Right ventricle myocardium inferior (tissue), 1 donor: ENCODE measurements at regions not wholly inside any gene's neighbourhood (a gene's known extent, or its start where the extent isn't known, plus 50 kb on each side); places are given as distances from the start of the nearest gene placed in this dataset.
"Not testable (repeated sequence)": the region's sequence is repeated elsewhere in the genome, so short reads cannot be mapped to it uniquely, and the experiment has no call there.

Experiments used
- ATAC-seq: fragments of 200-7000 bp; cut with Tn5 transposase; one replicate; pipeline ENCODE4 v1.9.1; 2020; ENCODE audit warnings: mild to moderate bottlenecking, moderate library complexity
- DNase-seq: peaks from one replicate; pipeline ENCODE4 v3.0.0; 2021; ENCODE audit errors: missing footprints
- intact Hi-C: fragments of 100-400 bp; cut with DNase I; formaldehyde crosslinking; loops from one replicate; pipeline ENCODE4 v1.11.0; 2022
- donor health status: DM: no; HTN: yes; CAD: no; lungs with severe emphysema.

DNA sequence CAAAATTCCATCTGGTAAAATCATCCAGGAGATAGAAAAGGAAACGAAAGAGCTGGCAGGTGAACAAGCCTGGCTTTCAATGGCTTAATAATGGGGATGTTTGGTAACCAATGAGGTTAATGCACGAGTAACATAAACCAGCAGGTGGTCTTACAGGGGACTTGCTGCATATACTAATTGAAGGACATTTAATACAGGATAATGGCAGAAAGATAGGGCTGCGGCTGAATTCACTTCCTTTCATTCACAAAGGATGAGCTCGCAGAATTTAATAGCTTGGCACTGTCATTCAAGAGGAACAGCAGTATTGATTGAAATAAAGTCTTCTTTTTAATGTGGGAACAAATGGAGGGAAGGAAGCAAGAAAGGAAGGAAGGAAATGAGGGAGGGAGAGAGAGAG lies 156.3 kb upstream of the RAI2 start:
- ATAC-seq (no peak), DNase-seq (no peak)
- intact Hi-C loops, result no loop called here

DNA sequence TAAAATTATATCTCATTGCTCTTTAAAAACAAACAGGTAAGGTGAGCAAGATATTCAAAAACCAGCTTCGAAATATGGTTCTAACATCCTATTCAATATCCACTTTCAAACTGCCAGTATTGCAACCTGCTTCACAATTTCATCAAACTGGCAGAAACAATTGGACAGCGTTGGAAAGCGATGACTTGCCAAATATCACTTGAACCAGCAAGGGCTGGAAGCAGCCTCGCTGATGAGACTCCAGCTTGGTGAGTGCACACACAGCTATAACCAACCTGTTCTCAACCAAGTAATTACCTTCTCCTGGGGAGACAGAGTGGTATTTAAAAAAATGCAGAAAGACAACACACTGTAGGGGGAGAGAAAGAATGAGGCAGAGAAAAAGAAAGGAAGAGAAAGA lies 155.8 kb upstream of the RAI2 start:
- ATAC-seq (no peak), DNase-seq (no peak)
- intact Hi-C loops, result no loop called here

DNA sequence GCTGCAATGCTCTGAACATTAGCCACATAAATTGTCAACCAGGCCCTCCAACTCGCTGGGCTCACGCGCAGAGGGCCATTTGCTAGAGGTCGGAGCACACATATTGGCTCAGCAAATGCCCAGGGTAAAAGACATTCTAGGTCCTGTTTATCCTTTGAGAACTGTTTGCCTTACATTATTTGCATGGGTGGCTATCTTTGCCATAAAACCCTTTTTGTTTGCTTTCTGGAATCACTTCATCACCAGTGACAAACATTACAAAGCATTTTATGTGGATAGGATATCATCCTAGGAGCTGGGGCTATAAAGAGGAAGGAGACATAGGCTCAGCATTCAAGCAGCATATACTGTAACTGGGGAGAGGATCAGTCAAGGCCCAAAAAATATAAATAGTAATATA lies 149.2 kb upstream of the RAI2 start:
- no peak for DNase-seq
- intact Hi-C loops, result no loop called here
- ATAC-seq, result no peak

DNA sequence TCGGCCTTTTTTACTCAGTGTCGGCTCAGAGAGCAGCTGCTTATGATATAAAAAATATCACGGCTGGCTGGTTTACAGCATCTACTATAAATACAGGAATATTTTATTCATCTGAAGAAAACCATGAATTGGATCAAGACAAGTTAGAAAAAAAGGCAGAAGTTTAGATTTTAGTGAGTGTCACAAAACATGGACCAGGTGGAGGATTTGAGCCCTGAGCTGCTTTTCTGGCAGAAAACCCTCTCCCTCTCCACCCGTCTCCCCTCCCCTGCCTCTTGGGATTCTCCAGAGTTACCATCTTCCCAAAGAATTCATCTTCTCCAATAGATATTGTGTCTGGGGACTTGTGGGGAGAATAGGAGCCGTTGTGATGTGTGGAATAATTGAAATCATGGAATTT lies 142.8 kb upstream of the RAI2 start:
- intact Hi-C loops, result no loop called here
- ATAC-seq (no peak), DNase-seq (no peak)

DNA sequence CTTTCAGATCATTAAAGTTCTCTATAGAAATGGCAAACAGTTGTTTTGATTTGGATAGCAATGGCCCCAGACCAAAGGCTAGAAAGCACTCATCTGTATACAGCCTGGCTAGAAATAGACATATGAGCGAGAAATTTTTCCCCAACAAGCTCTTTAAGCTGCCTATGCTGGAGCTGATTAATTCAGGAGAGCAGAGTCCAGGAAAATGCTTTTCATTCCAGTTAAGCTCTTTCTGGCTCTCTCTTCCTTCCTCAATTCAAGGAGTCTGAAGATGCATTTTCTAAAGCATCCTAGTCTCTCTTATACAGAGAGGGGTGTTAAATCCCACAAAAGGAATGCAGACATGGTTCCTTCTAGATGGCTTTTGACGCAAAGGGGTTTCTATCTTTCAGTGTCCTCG lies 141.7 kb upstream of the RAI2 start:
- intact Hi-C loops, result no loop called here
- ATAC-seq (no peak), DNase-seq (no peak)

DNA sequence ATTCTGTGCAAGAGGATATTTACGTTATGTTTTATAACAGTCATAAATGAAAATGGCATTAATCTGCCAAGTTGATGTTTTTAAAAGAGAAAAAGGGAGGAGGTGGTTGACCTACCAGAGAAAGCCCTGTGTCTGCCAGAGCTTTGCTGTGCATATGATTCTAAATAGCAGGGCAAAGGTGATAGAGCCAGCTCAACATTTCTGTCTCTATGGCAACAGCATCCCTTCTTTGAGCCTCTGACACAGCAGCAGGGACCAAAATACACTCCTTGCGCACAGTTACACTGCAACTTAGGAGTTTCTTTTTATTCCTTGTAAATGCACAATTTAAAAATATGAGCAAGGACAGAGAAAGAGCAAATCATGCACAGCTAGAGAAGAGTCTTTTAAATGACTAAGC lies 133.3 kb upstream of the RAI2 start:
- no peak for DNase-seq
- ATAC-seq, result no peak
- intact Hi-C loops, result no loop called here

DNA sequence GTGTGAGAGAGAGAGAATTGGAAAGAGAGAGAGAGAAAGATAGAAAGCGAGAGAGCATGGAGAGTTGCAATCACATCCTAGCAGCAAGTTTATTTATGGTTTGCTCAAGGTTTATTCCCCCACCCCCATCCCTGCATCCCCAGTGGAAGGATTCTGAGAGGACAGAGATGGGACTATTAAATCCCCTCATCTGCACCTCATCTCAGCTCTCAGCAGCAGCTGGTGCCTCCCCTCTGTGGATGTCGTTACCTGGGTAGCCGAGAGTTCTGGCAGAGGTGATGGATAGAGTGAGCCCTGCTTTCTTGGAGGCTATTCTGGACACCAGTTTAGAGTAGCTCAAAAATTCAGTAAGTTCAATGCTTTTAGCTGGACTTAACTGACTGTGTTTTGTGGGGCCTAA lies 132.0 kb upstream of the RAI2 start:
- intact Hi-C loops, result no loop called here
- no peak for ATAC-seq
- no peak for DNase-seq

DNA sequence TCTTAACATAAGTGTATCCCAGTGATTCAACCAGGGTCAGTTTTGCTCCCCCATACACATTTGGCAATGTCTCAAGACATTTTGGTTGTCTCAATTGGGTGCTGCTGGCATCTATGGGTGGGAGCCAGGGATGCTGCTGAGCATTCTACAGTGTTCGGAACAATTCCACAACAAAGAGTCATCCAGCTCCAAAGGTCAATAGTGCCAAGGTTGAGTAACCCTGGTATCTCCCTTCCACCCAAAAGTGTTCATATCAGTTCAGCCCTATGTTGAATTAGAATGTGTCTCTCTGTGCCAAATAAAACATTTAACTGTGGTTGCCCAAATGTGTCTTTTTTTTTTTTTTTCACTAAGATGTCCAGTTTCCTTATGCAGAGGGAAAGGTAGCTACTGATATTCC lies 129.4 kb upstream of the RAI2 start:
- DNase-seq, result no peak
- ATAC-seq, result no peak
- intact Hi-C loops, result no loop called here

DNA sequence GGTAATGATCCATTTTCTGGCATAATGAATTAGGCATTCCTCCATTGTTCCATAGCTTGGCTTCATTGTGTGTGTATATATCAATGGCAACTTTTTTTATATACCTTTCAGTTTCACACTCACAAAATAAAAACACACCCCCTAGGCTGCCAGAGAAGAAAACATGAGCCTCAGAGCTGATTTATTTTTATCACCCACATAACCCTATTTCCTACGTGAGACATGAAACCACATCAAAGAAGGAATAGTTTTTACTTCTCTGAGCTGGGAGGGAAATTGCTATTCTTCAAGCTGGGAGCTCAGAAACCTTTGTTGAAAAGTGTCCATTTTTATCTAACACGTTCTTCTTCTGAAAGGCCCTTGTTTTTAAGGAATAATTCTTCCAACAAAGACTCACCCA lies 126.7 kb upstream of the RAI2 start:
- ATAC-seq (no peak), DNase-seq (no peak)
- intact Hi-C loops, result no loop called here

DNA sequence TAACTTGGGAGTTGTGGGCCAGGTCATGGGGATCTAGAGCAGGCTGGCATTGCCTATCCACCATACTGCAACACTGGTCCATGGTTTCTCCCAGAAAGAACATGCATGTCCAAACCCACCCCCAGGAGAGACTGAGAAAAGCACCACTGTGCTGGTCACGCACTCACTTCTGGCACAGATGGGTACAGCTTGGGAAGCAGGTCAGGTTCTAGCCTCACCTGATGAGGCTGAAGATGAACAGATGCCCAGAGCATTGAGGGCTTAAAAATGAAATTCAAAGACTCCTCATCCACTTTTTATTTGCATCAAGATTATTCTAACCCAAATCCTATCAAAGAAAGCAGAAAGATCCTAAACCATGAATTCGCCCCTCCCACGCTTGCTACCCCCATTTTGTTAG lies 125.9 kb upstream of the RAI2 start:
- DNase-seq, result no peak
- intact Hi-C loops, result no loop called here
- ATAC-seq, result no peak

DNA sequence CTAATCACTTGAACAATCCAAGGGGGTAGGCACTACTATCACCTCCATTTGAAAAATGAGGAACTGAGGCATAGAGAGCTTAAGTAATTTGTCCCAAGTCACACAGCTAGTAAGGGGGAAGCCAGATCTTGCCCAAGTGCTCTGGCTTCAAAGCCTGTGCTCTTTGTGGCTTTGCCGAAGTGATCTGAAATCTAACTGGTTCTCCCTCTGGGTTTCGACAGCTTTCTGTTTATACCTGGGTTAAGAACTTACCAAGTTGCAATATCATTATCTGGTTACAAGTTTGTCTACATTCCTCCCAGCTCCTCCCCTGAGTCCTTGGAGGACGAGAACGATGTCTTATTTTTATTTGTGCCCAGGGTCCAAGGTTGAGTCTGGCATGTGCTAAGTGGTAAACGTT lies 125.3 kb upstream of the RAI2 start:
- no peak for ATAC-seq
- no peak for DNase-seq
- intact Hi-C loops, result no loop called here

DNA sequence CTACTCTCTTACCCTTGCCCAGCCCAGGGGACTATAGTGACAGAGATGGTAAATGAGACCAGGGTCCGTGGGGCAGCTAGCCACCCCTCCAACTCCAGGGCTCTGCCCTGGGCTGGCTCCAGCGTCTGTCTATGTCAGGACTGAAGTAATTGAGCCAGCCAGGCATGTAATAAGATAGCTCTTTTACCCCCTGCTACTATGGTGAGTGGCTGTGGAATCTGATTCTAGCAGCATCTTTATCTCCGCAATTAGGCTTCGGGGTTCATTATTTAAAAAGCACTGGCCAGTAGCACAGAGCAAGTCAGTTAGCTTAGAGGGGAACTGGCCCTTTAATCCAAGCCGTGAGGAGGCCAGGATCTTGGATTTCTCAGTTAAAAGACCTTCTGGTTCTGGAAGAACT lies 123.3 kb upstream of the RAI2 start:
- no peak for ATAC-seq
- DNase-seq, result no peak
- intact Hi-C loops, result no loop called here

DNA sequence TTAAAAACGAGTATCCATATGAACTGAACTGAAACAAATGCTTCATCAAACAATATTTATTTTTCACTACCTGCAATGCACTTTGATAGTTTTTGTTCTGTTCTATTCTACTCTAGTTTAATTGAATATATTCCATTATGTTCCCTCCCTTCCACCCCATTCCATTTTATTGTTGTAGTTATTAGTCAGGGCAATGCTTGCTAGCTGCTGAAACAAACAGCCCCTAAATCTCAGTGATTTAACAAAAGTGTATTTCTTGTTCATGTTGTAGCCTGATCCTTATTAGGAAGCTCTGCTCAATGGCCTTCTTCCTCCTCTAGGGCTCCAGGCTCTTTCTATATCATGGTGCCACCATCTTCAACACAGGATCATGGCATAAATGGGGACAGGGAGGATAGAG lies 122.3 kb upstream of the RAI2 start:
- no peak for ATAC-seq
- no peak for DNase-seq
- intact Hi-C loops, result no loop called here

DNA sequence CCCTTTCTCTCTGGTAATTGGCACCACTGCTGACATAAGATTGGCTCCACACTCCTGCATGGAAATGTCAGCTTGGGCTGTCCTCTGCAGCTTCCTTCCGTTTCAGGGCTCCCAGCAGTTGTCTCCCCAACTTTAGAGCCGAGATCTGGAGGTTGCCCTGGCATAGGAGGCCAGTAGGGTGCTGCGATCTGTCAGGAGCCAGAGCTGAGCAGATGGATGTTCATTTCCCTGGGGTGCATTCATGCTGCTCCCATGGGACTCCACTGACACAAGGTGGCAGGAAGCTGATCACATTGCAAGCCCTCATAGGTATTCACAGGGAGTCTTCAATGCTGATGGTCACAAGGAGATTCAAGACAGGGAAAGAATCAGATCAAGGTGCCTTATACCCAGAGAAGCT lies 116.6 kb upstream of the RAI2 start:
- intact Hi-C loops, result no loop called here
- ATAC-seq (no peak), DNase-seq (no peak)

DNA sequence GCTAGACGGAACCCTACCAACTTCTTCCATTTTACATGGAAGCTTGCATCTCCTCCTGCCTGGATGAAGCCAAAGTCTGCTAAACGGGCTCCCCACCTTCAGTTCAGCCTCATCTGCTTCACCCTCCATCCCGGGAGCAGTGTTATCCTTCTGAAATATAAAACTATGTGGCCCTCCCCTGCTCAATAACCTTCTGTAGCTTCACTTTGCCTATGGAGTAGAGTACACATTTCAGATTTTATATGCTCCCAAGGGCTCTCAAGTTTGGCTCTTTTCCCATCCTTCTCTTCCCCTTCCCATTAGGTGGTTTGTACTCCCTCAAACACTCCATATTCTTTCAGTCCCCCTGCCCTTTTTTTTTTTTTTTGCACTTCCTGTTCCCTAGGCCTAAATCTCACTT lies 115.9 kb upstream of the RAI2 start:
- intact Hi-C loops, result no loop called here
- no peak for ATAC-seq
- DNase-seq, result no peak

DNA sequence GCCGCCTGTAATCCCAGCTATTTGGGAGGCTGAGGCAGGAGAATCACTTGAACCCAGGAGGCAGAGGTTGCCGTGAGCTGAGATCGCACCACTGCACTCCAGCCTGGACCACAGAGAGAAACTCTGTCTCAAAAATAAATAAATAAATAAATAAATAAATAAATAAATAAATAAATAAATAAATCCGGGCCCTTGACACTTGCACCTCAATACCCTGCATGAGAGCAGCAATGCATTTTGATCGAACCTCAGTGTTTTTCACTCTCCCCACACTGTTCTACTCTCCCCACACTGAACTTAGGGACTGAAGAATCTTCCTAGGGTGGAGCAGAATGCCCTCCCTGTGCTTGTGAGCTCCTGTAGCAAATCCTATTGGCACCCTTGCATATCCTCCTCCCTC lies 114.3 kb upstream of the RAI2 start:
- DNase-seq, ATAC-seq, intact Hi-C loops: not testable (repeated sequence)

DNA sequence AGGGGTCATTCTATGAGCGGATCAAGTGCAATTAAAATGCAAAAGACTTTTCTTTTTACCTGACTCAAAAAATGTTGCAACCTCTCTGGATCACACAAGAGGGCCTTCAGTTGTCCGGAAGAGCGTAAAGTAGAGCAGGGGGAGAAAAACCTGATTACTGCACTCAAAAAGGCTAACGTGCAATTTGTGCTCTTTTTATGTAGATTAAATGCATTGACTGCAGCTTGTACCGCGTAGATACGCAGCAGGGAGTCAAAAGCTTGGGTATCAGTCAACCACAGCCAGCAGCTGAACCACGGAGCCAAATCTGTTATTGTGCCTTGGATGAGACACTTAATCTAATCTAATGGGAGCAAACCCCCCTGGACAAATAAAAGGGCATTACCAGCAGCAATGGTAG lies 107.3 kb upstream of the RAI2 start:
- ATAC-seq, result no peak
- intact Hi-C loops, result no loop called here
- DNase-seq, result no peak

DNA sequence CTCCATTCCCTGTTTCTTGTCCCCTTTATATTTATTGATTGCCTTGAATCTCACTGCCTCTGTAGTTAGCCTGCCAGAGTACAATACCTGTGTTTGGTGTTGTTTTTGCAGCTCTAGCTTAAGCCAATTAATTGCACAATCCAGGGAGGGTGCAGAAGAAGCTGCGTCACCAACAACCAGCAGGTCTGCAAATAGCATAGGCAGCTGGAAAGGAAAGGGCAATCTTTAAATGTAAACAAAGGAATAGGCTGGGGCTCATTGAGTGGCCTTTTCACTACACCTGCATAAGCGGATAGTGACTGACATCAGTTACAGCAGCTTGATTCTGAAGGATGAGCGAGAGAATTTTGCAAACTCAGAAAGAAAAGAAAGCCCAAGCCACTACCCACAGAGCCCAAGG lies 106.8 kb upstream of the RAI2 start:
- no peak for DNase-seq
- intact Hi-C loops, result no loop called here
- no peak for ATAC-seq

DNA sequence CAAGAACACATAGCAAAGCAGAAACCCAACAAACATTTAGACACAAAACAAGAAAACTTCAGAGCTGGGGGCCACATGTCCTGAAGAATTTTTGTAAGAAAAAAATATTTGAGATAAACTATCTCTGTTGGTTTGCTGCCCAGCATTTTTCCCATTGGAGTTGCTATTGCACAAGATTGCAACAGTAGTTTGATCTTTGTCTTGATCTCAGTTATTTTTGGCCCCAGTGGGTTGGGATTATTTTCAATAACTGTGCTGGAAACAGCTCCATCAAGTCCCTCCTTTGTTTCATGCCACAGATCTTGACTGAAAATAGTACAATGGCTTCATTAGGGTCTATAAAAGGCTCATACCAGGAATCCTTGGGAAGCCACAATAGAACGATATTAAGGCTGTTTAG lies 103.8 kb upstream of the RAI2 start:
- intact Hi-C loops, result no loop called here
- ATAC-seq (no peak), DNase-seq (no peak)

DNA sequence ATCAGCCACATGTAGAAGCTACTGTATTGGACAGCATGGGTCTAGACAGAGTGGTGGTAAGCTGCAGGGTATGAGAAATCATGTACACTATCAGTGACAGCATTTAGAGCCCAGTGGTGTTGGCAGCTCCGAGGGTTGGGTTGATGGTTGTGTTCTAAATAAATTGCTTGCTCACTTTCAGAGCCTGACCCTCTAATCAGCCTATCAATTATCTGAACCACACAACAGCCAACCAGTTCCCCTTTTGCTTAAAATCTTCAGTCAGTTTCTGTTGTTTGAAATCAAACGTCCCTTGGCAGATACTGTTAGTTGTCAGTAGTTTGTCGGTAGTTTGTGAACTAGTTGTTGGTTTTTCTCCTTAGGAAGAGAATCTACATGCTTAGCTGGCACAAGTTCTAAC lies 99.8 kb upstream of the RAI2 start:
- DNase-seq (no peak), ATAC-seq (no peak)
- intact Hi-C loops, result no loop called here

DNA sequence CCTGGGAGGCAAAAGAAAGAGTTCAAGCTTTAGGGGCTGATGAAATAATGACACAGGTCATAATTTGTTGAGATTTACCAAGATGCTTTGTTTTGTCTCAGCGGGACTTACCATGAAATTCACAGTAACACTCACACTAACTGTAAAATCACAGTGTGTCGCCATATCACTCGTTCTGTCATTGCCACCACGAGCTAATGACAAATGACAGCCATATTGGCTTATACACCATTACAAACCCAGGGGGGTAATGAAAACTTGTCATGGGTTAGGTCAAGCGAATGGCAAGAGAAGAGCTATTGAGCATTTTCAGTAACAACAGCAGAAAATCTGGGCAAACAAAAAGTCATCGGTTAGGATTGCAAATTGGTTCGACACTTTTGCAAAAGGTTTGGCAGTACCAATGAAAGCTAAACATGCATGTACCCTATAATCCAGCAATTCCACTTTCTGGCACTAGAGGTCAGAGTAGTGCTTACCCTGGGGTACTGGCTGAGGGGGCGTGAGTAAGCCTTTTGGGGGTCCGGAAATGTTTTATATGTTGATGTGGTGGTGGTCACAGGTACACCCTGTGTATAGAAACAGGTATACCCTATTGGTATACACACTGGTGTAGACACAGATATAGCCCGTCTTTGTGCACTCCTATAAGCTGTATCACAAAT lies 83.9 kb upstream of the RAI2 start:
- intact Hi-C loops, result loop anchor here (10.0 kb wide), 1 partner anchor 260 kb away; no protein-coding TSS in a partner anchor
- ATAC-seq, result no peak
- DNase-seq, result no peak

DNA sequence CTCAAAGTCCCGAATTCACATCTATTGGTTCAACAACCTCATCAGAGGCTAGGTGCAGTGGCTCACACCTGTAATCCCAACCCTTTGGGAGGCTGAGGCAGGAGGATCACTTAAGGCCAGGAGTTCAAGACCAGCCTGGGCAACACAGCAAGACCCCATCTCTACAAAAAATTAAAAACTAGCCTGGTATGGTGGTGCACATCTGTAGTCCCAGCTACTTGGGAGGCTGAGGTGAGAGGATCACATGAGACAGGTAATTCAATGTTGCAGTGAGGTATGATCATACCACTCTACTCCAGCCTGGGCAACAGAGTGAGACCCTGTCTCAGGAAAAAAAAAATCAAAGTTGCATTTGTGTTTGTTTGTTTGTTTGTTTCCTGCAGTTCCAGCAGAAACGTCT lies 80.1 kb upstream of the RAI2 start:
- ATAC-seq, DNase-seq: not testable (repeated sequence)
- intact Hi-C loops, result loop anchor here (10.0 kb wide), 1 partner anchor 264 kb away; no protein-coding TSS in a partner anchor
